PC-9 (cell line): ENCODE measurements at regions not wholly inside any gene's neighbourhood (a gene's known extent, or its start where the extent isn't known, plus 50 kb on each side); places are given as distances from the start of the nearest gene placed in this dataset.

ENCODE experiments used
- CTCF ChIP-seq: fragments of 200-600 bp; sonication (generic); conservative IDR thresholded peaks from 2 replicates; pipeline ENCODE4 v1.6.1; 2017; ENCODE audit warnings: mixed run types, antibody characterized with exemption, mild to moderate bottlenecking, moderate library complexity
- EZH2 ChIP-seq: fragments of 200-600 bp; sonication (generic); IDR thresholded peaks from 2 replicates; pipeline ENCODE4 v1.8.0; 2017; ENCODE audit warnings: antibody characterized with exemption, low read depth

- TF ChIP-seq CTCF (no peak), EZH2 (no peak)
These were observed 74.0 kb upstream of the THY1 start for GRCh38 chr11:119496997-119497396.
